ENCODE measurements at regions not wholly inside any gene's neighbourhood (a gene's known extent, or its start where the extent isn't known, plus 50 kb on each side); places are given as distances from the start of the nearest gene placed in this dataset.
"Not testable (repeated sequence)": the region's sequence is repeated elsewhere in the genome, so short reads cannot be mapped to it uniquely, and the experiment has no call there.

- DNase-seq, result no peak
Observed at GRCh38 chr6:101015541-101015940, 134.4 kb upstream of the ASCC3 start.

- DNase-seq, result no peak
Observed at GRCh38 chr6:101016163-101016562, 135.0 kb upstream of the ASCC3 start.

GRCh38 chr6:101018157-101018556 lies 137.0 kb upstream of the ASCC3 start:
- DNase-seq, result no peak

- DNase-seq, result no peak
Observed at GRCh38 chr6:101021504-101021903, 140.4 kb upstream of the ASCC3 start.

GRCh38 chr6:101042966-101043365 lies 161.8 kb upstream of the ASCC3 start:
- no peak for DNase-seq

- no peak for DNase-seq
Observed at GRCh38 chr6:101058296-101058695, 177.2 kb upstream of the ASCC3 start.

GRCh38 chr6:101066481-101066880 lies 185.4 kb upstream of the ASCC3 start:
- DNase-seq, result no peak

GRCh38 chr6:101069191-101069795 lies 188.2 kb upstream of the ASCC3 start:
- no peak for DNase-seq

GRCh38 chr6:101070044-101070608 lies 189.0 kb upstream of the ASCC3 start:
- DNase-seq, result no peak

GRCh38 chr6:101077344-101077743 lies 196.2 kb upstream of the ASCC3 start:
- DNase-seq, result no peak

- DNase-seq, result no peak
Observed at GRCh38 chr6:101079696-101080270, 198.7 kb upstream of the ASCC3 start.

GRCh38 chr6:101080597-101080996 lies 199.5 kb upstream of the ASCC3 start:
- no peak for DNase-seq

GRCh38 chr6:101083533-101084175 lies 202.5 kb upstream of the ASCC3 start:
- DNase-seq, result no peak

GRCh38 chr6:101085327-101085726 lies 204.2 kb upstream of the ASCC3 start:
- peak; percentile 73 to 82 for DNase-seq

- peak in 1 of 2 experiments; percentile 13 for DNase-seq
Observed at GRCh38 chr6:101086473-101086872, 205.3 kb upstream of the ASCC3 start.

GRCh38 chr6:101088594-101088993 lies 207.5 kb upstream of the ASCC3 start:
- DNase-seq, result no peak

GRCh38 chr6:101089640-101090039 lies 208.5 kb upstream of the ASCC3 start:
- no peak for DNase-seq

GRCh38 chr6:101090281-101090680 lies 209.2 kb upstream of the ASCC3 start:
- DNase-seq, result no peak

GRCh38 chr6:101098605-101099004 lies 217.5 kb upstream of the ASCC3 start:
- not testable (repeated sequence) for DNase-seq

- no peak for DNase-seq
Observed at GRCh38 chr6:101102702-101103101, 221.6 kb upstream of the ASCC3 start.

- DNase-seq, result no peak
Observed at GRCh38 chr6:101108286-101108685, 227.2 kb upstream of the ASCC3 start.

GRCh38 chr6:101110814-101111213 lies 229.7 kb upstream of the ASCC3 start:
- DNase-seq, result no peak

GRCh38 chr6:101113468-101114260 lies 232.5 kb upstream of the ASCC3 start:
- no peak for DNase-seq
